Activated CD4-positive, alpha-beta T cell treated with anti-CD3 and anti-CD28 coated beads, Interleukin-2, amount 50 U/mL, for 16 hours (primary cell): ENCODE measurements at regions not wholly inside any gene's neighbourhood (a gene's known extent, or its start where the extent isn't known, plus 50 kb on each side); places are given as distances from the start of the nearest gene placed in this dataset.

Source experiments
- DNase-seq: peaks from one replicate; pipeline ENCODE4 v3.0.0-alpha.2; 2020

DNA sequence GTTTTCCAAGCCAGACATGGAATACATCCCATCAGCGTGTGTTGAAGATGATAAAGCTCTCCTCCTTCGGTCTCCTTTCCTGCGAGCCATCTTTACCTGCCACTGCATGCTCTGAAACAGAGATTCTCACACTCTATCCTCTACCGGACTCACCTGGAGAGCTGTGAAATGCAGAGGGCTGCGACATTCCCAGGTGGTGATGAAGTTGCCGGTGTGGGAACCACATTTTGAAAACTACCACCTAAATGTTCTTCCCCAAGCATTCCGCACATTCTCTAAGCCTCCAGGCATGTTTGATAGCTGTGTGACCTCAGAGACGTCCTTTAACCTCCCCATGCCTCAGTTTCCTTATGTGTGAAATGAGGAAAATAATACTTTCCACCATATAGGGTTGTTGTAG lies 226.2 kb upstream of the RAB6C start:
- no peak for DNase-seq

DNA sequence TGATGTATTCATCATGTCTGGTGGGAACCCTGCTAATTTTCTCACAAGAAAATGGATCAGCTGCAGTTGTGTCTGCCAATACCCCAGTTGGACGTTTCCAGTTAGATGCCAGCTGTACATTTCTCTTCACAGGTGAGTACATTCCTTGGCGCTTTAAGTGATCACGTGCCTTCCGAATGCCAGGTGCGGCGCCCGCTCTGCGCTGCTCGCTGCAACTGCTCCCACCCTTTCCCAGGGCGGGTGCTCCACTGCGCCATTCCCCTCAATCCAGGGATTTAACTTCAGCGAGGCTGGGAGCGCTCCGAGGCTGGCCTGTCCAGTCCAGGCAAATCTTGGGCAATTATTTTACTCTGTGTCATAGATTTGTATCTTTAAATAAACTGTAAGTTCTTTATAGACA lies 225.0 kb upstream of the RAB6C start:
- no peak for DNase-seq

DNA sequence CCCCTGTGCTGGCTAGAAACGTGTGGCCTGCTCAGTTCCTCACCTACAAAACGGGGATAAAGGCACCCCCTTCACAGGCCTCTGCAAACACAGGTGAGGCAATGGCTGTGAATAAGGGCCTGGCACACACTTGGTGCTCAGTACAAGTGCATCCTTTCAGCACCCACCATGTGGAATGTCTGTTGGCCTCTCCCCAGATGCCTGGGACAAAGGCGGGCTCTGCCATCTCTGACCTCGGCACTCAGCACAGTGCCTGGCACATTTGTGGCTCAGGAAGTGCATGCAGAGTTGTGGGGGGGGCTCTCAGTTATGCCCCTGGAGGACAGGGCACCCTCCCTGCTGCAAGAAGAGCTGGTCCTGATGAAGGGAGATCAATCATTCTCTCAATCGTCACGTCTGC lies 224.6 kb upstream of the RAB6C start:
- DNase-seq = no peak

DNA sequence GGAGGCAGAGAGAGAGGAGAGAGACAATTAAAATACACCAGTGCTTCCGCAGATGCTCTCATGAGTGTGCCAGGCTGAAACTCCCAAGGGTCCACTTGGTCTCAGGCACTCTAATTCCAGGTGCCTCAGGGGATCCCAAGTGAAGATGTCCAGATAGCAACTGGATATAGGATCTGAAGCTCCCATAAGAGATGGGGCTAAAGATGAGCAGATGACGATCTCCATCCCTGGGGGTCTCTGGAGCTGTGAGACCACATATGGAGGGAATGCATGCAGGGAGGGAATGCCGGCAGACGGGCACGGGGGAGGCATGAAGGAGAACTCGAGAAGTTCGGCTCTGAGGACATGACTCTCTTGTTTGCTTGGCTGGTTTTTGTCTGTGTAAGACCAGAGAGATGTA lies 223.7 kb upstream of the RAB6C start:
- DNase-seq = no peak

DNA sequence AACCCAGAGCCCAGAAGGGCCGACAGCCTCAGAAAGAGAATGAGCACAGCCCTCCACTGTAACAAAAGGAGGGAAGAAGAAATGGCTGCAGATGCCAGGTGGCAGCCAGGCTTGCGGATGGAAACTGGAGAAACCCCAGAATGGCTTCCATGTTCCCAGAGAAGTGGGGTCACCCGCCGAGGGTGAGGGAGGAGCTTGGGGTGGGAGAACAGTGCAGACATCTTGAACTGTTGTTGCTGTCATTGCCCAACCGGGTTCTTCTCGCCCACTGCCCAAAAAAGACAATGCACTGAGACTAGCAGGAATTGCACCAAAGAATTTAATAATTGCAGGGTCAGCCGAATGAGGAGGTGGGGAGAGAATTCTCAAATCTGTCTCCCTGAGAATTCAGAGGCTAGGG lies 223.2 kb upstream of the RAB6C start:
- DNase-seq = no peak

DNA sequence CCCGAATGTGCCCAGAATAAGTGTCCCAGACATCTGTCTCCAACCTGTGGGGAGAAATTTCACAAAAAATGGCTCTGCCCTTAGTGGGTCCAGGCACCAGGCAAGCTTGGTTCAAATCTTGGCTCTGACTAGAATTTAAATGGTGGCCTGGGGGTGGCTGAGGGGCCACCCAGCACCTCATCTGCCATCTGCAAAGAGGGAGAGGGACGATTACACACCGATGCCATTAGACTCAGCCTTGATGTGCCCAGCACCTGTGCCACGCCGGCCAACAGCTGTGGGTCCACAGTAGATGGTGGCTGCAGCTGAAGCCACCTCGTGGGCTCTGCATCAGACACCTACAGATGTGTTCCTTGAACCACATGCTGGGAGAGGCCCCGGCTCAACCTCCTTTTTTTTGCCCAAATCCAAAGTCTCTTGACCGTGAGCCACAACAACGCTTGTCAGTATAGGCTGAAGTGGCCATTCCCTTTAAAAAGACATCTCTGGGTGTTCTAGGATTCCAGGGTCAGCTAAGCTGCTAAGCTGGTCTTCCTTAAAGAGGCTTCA lies 222.0 kb upstream of the RAB6C start:
- no peak for DNase-seq

DNA sequence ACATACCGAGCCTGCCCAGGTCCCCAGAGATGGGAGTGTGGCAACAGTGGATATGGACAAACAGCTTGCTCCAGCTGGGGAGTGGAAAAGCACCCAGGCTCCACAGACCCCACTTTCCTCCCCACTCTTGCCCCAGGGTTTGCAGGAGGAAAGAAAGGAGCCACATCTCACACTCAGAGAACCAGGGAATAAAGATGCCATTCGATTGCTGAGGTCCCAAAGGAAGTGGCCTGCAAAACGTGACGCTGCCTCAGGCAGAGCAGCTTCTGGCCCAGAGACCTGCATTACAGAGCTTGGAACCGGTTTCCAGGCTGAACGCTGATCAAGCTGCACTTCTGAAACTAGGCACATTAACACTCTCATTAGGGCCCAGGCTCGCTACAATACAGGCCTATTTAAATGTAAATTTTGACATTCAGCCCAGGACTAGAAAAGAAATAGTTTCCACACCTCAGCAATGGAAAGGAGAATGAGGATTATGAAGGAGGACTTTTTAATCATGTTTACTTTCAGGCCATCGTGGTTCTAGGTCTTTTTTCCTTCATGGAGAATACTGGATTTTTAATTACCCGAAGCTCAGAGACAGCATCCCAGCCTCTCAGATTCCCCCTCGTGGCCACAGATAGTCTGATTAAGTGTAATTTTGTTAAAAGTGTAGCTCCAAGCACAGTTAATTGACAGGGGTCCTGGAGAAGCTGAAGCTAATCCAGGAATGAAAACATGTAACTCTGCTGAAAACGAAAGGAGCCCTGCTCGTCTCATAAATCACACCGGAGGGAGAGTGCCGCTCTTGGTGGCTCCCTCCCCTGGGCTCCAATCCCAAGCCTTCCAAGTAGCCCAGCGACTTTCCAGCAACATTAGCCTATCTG lies 221.3 kb upstream of the RAB6C start:
- DNase-seq = no peak

DNA sequence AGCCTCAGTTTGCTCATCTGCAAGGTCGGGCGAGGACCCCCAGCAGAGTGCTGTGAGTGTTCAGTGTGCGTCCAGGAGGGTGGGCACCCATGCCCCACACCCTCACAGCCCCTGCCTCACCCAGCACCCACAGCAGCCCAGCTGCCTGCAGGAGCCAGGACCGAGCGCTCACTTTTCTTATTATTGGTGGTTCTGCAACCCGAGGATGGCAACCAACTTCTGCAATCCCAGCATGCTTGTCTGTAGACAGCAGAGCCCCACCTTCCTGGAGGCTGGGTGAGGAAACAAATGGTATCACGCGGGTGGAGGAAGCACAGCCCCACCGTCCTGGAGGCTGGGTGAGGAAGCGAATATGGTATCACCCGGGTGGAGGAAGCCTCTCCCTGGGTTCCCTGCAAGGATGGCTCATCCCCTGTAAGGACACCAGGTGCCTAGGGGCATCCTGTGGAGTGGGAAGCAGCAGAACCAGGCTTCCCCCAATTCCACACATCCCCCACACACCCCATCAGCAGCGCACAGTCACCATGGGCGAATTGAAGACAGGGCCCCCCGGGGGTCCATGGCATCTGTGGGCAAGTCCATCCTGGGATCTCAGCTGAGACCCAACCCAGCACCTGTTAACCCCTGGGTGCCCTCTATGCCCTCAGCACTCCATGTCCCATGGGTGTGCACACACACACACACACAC lies 220.5 kb upstream of the RAB6C start:
- DNase-seq = no peak

DNA sequence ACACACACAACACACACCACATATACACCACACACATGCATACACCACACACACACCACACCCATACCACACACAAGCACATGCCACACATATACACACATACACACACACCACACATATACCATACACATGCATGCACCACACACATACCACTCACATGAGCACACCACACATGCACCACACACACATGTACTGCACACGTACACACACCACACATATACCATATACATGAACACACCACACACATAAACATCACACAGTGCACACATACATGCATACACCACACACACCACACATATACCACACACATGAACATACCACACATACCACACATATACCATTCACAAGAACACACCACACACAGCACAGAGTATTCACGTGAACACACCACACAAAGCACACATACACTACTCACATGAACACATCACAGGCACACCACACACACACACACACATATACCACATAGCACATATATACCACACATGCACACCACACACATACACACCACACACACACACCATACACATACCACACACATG lies 219.9 kb upstream of the RAB6C start:
- DNase-seq = no peak

DNA sequence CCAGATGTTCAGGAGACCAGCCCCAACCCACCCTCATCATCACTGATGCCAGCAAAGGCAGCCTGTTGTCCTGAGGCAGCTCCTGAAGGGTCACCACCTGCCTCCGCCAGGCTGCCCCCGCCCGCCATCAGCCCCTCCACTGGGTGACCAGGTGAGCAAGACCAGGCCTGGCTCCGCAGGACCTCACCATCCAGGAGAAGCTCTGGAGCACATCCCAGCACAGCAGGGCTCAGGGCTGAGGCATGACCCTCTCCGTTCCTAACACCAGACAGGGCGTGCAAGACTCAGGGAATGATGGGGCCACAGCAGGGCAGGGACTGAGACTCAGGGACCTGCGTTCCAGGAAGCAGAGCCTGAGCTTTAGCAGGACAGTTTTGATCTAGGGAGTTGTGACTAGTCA lies 218.8 kb upstream of the RAB6C start:
- DNase-seq = no peak

DNA sequence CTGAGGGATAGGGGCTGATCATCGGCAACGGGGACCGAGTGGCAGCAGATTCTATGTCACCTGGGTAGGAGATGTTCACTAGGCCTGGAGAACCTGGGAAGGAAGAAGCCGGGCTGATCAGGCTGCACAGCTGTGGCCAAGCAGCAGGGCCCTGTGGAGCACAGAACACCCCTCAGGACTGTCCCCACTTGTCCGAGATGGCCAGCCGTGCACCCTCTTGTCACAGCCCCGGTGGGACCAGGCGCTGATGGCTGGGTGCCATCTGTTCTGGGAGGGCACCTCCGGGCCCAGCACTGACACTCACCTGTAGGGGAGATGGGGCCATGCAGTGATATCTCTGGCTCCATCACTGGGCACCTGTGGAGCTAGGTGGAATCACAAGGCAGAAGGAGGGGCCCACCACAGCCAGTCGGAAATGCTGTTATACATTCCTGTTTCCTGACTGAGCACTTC lies 217.9 kb upstream of the RAB6C start:
- DNase-seq = no peak

DNA sequence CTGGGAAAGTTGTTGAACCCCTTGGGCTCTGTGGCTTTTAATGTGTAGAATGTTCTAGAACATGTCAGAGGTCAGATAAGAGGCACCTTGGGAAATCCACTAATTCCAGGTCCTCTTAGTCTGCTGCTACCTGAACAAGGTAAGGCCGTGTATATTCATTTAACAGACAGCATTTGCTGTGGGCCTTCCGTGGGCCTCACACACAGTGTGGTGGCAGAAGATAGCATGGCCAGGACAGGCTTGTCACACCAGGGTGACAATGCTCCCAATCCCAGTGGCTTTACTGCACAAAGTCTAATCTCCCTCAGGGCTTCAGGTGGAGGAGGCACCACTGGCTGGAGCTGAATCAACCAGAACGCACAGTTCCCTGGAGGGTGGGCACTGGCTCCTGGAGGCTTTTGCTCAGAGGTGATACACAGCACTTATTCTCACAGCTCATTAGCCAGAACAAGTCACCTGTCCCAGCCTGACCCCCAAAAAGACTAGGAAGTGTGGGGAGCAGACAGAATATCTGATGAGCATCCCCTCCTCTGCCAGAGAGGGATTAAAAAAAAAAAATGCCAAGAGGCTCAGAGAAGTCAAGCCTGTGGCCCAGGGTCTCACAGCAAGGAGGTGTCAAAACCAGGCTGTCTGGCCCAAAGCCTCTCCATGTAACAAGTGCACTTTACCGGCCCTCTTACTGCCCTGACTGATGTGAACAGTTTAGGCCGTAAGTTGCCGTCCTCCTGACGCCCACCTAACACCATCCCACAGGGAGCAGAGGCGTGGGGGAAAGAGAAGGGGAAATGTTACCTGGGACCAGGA lies 216.9 kb upstream of the RAB6C start:
- DNase-seq = no peak

DNA sequence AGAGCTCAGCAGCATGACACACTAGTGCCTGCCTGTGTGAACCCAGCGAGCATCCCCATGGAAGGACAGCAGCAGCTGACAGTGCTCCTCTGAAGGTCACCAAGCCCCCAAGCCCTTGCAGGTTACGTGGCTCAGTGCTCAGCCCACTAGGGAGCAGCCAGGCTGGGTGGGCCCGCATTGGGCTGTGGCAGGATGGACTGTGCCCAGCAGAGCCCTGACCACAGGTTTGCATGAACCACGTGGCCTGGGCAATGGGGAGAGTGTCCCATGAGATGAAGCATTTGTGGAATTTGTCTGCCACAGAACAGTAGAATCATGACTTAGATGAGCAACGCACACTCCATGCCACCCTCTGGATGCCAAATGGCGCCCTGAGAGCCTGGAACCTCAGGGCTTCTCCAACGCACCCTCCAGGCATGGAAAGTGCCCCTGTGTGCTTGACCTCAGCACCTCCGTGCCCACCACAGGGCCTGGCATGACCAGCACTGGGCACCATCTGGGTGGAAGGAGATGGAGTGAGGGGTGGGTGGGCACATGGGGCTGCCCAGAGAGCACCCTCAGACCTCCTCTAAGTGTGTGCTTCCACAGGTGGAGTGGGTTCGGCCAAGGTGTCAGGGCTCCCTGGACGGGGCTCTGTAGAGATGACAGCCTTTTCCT lies 216.1 kb upstream of the RAB6C start:
- DNase-seq = no peak

DNA sequence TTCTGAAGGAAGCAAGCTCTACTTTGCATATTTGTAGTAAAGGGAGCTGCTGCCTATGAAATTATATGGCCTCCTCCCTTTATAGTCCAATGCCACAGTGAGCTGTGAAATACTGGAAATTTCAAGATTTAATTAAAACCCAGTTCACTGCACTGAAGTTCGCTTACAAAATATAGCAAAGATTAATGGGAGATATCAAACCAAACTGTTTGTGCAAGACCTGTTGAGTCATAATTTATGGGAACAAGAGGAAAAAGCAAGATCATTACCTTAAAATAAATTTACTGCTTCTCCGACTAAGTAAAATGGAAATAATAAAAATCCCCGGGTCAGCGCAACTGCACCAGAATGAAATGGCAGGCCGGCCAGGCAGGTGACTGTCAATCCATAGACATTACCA lies 215.5 kb upstream of the RAB6C start:
- DNase-seq = no peak

DNA sequence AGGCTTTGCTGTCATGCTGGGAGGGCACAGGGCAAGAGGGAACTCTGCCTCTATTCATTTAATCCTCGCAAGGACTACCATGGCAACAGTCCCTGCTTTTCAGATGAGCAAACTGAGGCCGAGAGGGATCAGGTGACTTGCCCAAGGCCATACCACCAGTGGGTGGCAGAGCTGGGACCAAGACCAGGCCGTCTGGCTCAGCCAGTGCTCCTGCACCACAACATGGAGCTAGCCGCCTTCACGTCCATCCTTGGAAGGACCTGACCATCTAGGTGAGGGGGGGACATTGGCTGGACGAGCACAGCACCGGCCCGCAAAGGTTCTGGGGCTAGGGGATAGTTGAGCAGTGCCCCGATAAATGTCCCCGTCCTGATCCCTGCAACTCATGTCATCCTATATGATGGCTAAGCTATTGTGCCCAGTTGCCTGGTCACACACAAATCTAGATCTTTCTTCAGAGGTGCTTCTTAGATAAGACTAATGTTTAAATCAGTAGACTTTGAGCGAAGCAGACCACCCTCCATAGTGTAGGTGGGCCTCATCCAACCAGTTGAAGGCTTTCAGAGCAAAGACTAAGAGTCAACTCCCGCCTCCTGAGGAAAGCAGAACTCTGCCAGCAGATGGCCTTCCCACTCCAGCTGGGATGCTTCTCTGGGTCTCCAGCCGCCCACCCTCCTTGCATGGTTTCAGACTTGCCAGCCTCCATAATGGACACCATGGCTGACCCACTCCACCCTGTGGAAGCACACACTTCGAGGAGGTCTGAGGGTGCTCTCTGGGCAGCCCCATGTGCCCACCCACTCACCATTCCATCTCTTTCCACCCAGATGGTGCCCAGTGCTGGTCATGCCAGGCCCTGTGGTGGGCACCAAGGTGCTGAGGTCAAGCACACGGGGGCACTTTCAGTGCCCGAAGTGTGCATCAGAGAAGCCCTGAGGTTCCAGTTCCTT lies 214.8 kb upstream of the RAB6C start:
- DNase-seq = no peak

DNA sequence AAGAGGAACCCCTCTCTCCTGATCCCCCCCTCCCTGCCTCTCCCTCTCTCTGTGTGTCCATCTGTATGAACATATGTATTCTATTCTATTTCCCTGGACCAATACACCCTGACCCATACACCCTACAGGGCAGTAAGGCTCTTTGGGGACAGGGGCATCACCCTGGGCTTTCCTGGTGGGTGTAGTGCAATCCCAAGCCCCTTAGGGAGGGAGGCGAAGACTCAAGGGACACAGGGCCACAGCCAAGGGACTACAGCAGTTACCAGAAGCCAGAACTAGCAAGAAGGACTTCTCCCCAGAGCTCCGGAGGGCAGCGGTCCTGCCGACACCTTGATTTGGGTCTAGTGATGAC lies 214.2 kb upstream of the RAB6C start:
- DNase-seq = no peak

DNA sequence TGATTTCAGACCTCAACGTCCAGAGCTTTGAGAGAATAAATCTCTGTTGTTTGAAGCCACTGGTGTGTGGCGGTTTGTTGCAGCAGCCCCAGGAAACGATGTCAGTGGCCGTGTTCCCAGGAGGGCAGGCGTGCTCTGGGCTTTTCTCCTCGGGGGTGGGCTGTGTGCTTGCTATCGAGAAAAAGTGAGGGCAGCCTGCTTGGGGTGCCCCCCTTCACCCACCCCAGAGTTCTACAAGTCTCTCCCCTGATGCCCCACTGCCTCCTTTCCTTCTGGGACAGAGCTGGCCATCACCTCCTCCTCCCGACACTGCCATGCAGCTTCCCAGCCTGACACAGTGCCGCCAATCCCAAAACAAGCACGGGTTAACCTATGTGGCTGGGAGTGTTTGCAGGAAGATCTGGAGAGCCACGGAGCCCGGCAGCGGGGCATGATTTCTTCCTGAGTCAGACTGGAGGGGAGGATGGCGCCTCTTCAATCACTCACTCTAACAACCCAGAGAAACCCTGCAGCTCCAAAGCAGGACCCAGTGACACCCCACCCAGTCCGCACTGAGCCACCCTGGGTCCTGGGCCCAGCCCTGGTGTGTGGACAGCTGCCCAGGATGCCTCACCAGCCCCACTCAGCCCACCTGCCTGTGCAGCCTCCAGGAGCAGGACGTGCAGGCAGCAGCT lies 213.7 kb upstream of the RAB6C start:
- no peak for DNase-seq

DNA sequence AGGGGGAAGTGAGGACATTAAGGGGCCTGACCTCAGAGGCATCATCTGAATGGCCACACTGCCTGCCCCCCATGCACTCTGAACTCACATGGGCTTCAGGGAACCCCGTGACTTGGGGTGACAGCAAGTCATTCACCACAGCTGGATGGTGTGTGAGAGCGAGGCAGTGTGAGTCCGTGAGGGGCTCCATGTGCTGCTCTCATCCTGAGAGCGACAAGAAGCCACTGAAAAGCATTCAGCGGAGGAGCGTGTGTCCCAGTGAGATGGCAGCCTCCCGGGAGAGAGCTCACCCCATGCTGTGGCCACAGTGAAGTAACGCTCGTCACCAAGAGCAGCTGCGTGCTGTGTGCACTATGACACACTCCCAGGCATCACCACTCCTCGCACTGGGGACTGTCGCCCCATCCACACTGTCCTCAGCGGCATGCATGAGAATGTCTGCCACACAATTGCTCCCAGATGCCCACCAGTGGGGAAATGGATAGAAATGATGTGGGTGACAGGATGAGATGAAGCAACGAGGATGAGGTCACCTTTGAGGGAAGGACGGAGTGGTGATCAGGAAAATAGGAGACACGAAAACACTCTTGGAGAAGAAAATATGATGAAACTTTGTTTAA lies 213.0 kb upstream of the RAB6C start:
- no peak for DNase-seq

DNA sequence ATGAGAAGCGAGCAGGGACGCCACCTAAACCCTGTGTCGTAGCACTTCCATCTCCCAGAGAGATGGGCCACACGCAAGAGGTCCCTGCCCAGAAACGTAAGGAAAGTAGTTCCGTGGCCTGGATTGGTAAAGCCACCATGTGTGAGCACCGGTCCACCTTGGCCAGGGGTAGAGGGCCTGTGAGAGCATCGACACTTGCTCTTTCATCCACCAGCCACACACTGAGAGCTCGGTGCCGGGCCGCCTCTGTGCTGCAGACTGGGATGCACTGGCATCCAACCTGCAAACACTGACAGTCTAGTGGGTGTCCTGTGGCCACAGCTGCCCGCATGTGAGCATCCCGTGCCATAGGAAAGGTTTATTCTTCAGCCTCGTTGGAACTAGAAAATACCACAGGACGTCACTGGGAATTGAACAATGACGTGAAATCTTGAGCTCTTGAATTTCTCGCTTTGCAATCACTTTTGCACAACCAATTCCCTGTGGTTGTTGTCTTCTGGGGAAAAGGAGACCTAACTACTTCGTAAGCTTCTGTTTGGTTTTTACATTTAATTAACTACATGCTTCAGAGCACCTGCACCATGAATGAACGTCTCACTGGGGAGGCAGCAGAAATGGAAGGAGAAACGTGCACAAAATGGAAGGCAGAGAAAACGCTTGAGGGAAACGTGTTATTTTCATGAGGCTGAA lies 212.0 kb upstream of the RAB6C start:
- no peak for DNase-seq

DNA sequence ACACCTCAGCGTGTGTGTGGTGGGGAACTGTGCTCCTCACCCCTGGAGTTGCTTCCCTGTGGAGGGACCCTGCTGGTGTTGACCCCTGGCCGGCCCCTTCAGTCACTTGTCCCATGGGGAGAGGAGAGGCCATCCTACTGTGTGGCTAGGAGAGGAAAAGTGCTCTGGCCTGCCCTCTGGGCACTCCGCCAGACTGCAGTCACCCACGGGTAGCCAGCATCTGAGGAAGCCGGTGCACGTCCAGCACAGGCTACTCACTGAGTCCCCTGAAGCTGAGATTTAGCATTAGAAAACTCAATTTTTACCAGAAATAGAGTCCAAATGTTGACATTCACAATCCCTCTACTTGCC lies 211.5 kb upstream of the RAB6C start:
- DNase-seq = no peak
